PC-9 (cell line): ENCODE measurements at regions not wholly inside any gene's neighbourhood (a gene's known extent, or its start where the extent isn't known, plus 50 kb on each side); places are given as distances from the start of the nearest gene placed in this dataset.

ENCODE experiments used
- CTCF ChIP-seq: fragments of 200-600 bp; sonication (generic); conservative IDR thresholded peaks from 2 replicates; pipeline ENCODE4 v1.6.1; 2017; ENCODE audit warnings: mixed run types, antibody characterized with exemption, mild to moderate bottlenecking, moderate library complexity
- EZH2 ChIP-seq: fragments of 200-600 bp; sonication (generic); IDR thresholded peaks from 2 replicates; pipeline ENCODE4 v1.8.0; 2017; ENCODE audit warnings: antibody characterized with exemption, low read depth

GRCh38 chr3:22777834-22778233 lies 425.3 kb upstream of the UBE2E2 start:
- TF ChIP-seq CTCF (no peak), EZH2 (no peak)
